GM12878 (cell line): ENCODE measurements at regions not wholly inside any gene's neighbourhood (a gene's known extent, or its start where the extent isn't known, plus 50 kb on each side); places are given as distances from the start of the nearest gene placed in this dataset.

Source experiments
- ATAC-seq: fragments of 200-7000 bp; cut with Tn5 transposase; 3 replicates; pipeline ENCODE4 v1.9.1; 2020; ENCODE audit warnings: mild to moderate bottlenecking, moderate library complexity
- BruUV-seq: library from RNA; stranded (reverse); fragments of 400-500 nt; replicated peaks from 2 replicates; lab custom pipeline; 2021; lab: Mats Ljungman, UMichigan
- CTCF ChIA-PET: fragments of 300-600 bp; sonication (Branson Sonifier 250); formaldehyde crosslinking; extraction: SDS; loops from one replicate; lab custom pipeline; 2021; ENCODE audit warnings: inconsistent platforms; lab: Yijun Ruan, JAX
- POLR2A ChIA-PET: fragments of 350-600 bp; formaldehyde crosslinking; extraction: SDS; loops from one replicate; lab custom pipeline; 2021; ENCODE audit warnings: inconsistent platforms; lab: Charles Lee
- RAD21 ChIA-PET: fragments of 300-600 bp; sonication (Branson Sonifier 250); formaldehyde crosslinking; loops from one replicate; lab custom pipeline; 2023; ENCODE audit warnings: antibody characterized with exemption; ENCODE audit not compliant: unreplicated experiment; lab: Charles Lee
- SMC1A ChIA-PET: fragments of 300-600 bp; sonication (Branson Sonifier 250); formaldehyde crosslinking; loops from one replicate; lab custom pipeline; 2023; ENCODE audit not compliant: unreplicated experiment, uncharacterized antibody; lab: Charles Lee
- DNase-seq: peaks from one replicate; pipeline ENCODE4 v3.0.0-alpha.2; 2011; ENCODE audit warnings: low read depth, low spot score
- FAIRE-seq: peaks from 3 replicates; lab custom pipeline; 2011; peaks lifted over from hg19 to GRCh38; lab: Jason Lieb, UNC
- H2AFZ ChIP-seq: 2 replicates; pipeline ENCODE4 v1.6.0; 2011; ENCODE audit warnings: low read depth, low read length, control low read depth; ENCODE audit not compliant: control insufficient read depth
- H3K27ac ChIP-seq: 2 replicates; pipeline ENCODE4 v1.5.1; 2011; ENCODE audit warnings: control low read depth; ENCODE audit not compliant: control insufficient read depth, insufficient read depth
- H3K27me3 ChIP-seq, 2 experiments: replicated peaks in 1 of 2; 2 replicates each; pipeline versions ENCODE4 v1.6.0 to v1.6.1; 2011; ENCODE audit warnings: low read length in 1 of 2; ENCODE audit not compliant: control insufficient read depth in 2 of 2, insufficient read depth in 2 of 2
- H3K36me3 ChIP-seq, 2 experiments: 2 replicates each; pipeline ENCODE4 v1.5.1; 2011; ENCODE audit warnings: low read length in 1 of 2; ENCODE audit not compliant: control insufficient read depth in 2 of 2, insufficient read depth in 2 of 2
- H3K4me1 ChIP-seq: 2 replicates; pipeline ENCODE4 v1.6.1; 2011; ENCODE audit warnings: mild to moderate bottlenecking, low read length, moderate library complexity, mixed read lengths; ENCODE audit not compliant: control insufficient read depth, insufficient read depth
- H3K4me2 ChIP-seq: 2 replicates; pipeline ENCODE4 v1.6.0; 2011; ENCODE audit warnings: control low read depth; ENCODE audit not compliant: control insufficient read depth, insufficient read depth
- H3K4me3 ChIP-seq: fragments of 200-600 bp; sonication (generic); 2 replicates; pipeline ENCODE4 v1.5.1; 2016
- H3K79me2 ChIP-seq: 2 replicates; pipeline ENCODE4 v1.6.0; 2011; ENCODE audit warnings: low read length; ENCODE audit not compliant: control insufficient read depth, insufficient read depth
- H3K9ac ChIP-seq: 2 replicates; pipeline ENCODE4 v1.8.0; 2011; ENCODE audit warnings: low read length, control low read depth, mixed read lengths; ENCODE audit not compliant: control insufficient read depth, insufficient read depth
- H3K9me3 ChIP-seq: replicated peaks from 3 replicates; pipeline ENCODE4 v1.5.1; 2011; ENCODE audit warnings: mild to moderate bottlenecking, low read length; ENCODE audit not compliant: control insufficient read depth, insufficient read depth
- H4K20me1 ChIP-seq: 2 replicates; pipeline ENCODE4 v1.6.0; 2011; ENCODE audit not compliant: control insufficient read depth, insufficient read depth
- BCLAF1 ChIP-seq: fragments of 450-650 bp; IDR thresholded peaks from 2 replicates; pipeline ENCODE4 v1.6.1; 2017; ENCODE audit warnings: antibody characterized with exemption, mild to moderate bottlenecking, moderate library complexity
- CHD1 ChIP-seq: IDR thresholded peaks from 2 replicates; pipeline ENCODE4 v1.6.1; 2012; ENCODE audit warnings: low read depth, low read length, improper control_type of control experiment
- CREB1 ChIP-seq: IDR thresholded peaks from 2 replicates; pipeline ENCODE4 v1.6.1; 2012; ENCODE audit warnings: low read depth, mild to moderate bottlenecking, inconsistent platforms
- CTCF ChIP-seq, 3 experiments: IDR thresholded peaks in 2 of 3; conservative IDR thresholded peaks in 1 of 3; 2 replicates each; pipeline ENCODE4 v1.5.1; 2011; ENCODE audit warnings: low read depth in 3 of 3, low read length in 3 of 3, mild to moderate bottlenecking in 3 of 3, control low read depth in 2 of 3, moderate library complexity in 2 of 3, inconsistent platforms in 1 of 3, mixed read lengths in 1 of 3; ENCODE audit not compliant: control insufficient read depth in 2 of 3, insufficient read depth in 1 of 3; ENCODE audit errors: extremely low read depth in 1 of 3
- GATAD2B ChIP-seq: fragments of 450-650 bp; conservative IDR thresholded peaks from 2 replicates; pipeline ENCODE4 v1.6.1; 2017; ENCODE audit warnings: low read depth, mild to moderate bottlenecking, moderate library complexity
- HDAC2 ChIP-seq: fragments of 200-600 bp; sonication (generic); IDR thresholded peaks from 2 replicates; pipeline ENCODE4 v1.6.1; 2017
- HDAC6 ChIP-seq: fragments of 200-600 bp; sonication (generic); IDR thresholded peaks from one replicate; pipeline ENCODE4 v1.8.0; 2017; ENCODE audit warnings: antibody characterized with exemption; ENCODE audit not compliant: unreplicated experiment
- MYB ChIP-seq: fragments of 150-350 bp; IDR thresholded peaks from 2 replicates; pipeline ENCODE4 v1.6.1; 2014; ENCODE audit warnings: mild to moderate bottlenecking, low read depth, low read length, borderline replicate concordance
- NRF1 ChIP-seq: conservative IDR thresholded peaks from 2 replicates; pipeline ENCODE4 v1.6.1; 2011; ENCODE audit warnings: mild to moderate bottlenecking, low read depth, low read length, improper control_type of control experiment
- PAX5 ChIP-seq: IDR thresholded peaks from 2 replicates; pipeline ENCODE4 v1.6.1; 2011; ENCODE audit warnings: low read depth, low read length, borderline replicate concordance
- RFX5 ChIP-seq: IDR thresholded peaks from 2 replicates; pipeline ENCODE4 v1.6.1; 2011; ENCODE audit warnings: low read depth, low read length, improper control_type of control experiment
- SUZ12 ChIP-seq: fragments of 200-600 bp; sonication (generic); IDR thresholded peaks from one replicate; pipeline ENCODE4 v1.6.1; 2018; ENCODE audit warnings: antibody characterized with exemption, mild to moderate bottlenecking; ENCODE audit not compliant: unreplicated experiment
- TBL1XR1 ChIP-seq: IDR thresholded peaks from 2 replicates; pipeline ENCODE4 v1.6.1; 2012; ENCODE audit warnings: low read depth, low read length, improper control_type of control experiment
- TCF12 ChIP-seq: IDR thresholded peaks from 2 replicates; pipeline ENCODE4 v1.6.1; 2011; ENCODE audit warnings: low read depth, mild to moderate bottlenecking, low read length
- ZBTB40 ChIP-seq: fragments of 450-650 bp; IDR thresholded peaks from 2 replicates; pipeline ENCODE4 v1.6.1; 2016; ENCODE audit warnings: mild to moderate bottlenecking, moderate library complexity, borderline replicate concordance
- WGBS: methylation state at CpG from one replicate; pipeline ENCODE4 v1.1.6; 2016; ENCODE audit warnings: low lambda C conversion rate; ENCODE audit not compliant: insufficient replicate concordance, insufficient coverage; ENCODE audit errors: missing lambda C conversion rate; 5-methylcytosine and 5-hydroxymethylcytosine counted together
- in situ Hi-C: fragments of 300-500 bp; cut with MboI; formaldehyde crosslinking; loops from 9 replicates; pipeline ENCODE4 v1.14.3; 2018; ENCODE audit warnings: mixed read lengths
- intact Hi-C: fragments of 100-400 bp; cut with micrococcal nuclease; formaldehyde crosslinking; loops from one replicate; pipeline ENCODE4 v1.14.2; 2022; ENCODE audit not compliant: unreplicated experiment

GRCh38 chr16:51289336-51289735 lies 138.3 kb upstream of the SALL1 start (continued):
- TF ChIP-seq ZBTB40: no peak
- TF ChIP-seq CREB1: no peak

- H3K27ac ChIP-seq: no peak overlapping the region
- H3K9me3 ChIP-seq: no peaks in the 10 kb centered on the region
- RAD21 ChIA-PET: no interaction called here
- CTCF ChIA-PET: no interaction called here
- in situ Hi-C loops: no loop called here
- H3K4me3 ChIP-seq: no peak overlapping the region
- H3K9ac ChIP-seq: no peak overlapping the region
- no peaks in the 10 kb centered on the region for H3K27me3 ChIP-seq
- DNase-seq: no peak
- POLR2A ChIA-PET: no interaction called here
- no peak overlapping the region for H2AFZ ChIP-seq
- H3K4me1 ChIP-seq: no peaks in the 10 kb centered on the region
- H4K20me1 ChIP-seq: no peaks in the 10 kb centered on the region
- 39% methylated on average over 13 of the region's 14 CpGs for WGBS
- ATAC-seq: no peak
- no peak overlapping the region for H3K4me2 ChIP-seq
- H3K79me2 ChIP-seq: no peaks in the 10 kb centered on the region
- intact Hi-C loops: no loop called here
- SMC1A ChIA-PET: no interaction called here
- BruUV-seq: no TSS peak
- no peak for FAIRE-seq
- H3K36me3 ChIP-seq: no peaks in the 10 kb centered on the region
- TF ChIP-seq CTCF (IDR thresholded peaks at IDR 0.05 in 2 of 3, conservative IDR thresholded peaks at IDR 0.05 in 1 of 3; ENCODE audit: control insufficient read depth in 2 of 3, extremely low read depth in 1 of 3, insufficient read depth in 1 of 3, low read depth in 3 of 3, low read length in 3 of 3) (no peak), RFX5 (no peak), HDAC6 (no peak), GATAD2B (no peak), NRF1 (no peak), MYB (no peak), HDAC2 (no peak), TBL1XR1 (no peak), TCF12 (no peak), CHD1 (no peak), BCLAF1 (no peak), PAX5 (no peak), SUZ12 (no peak)
Measured at GRCh38 chr16:51287121-51287755, 136.2 kb upstream of the SALL1 start.
